Fibroblast of the aortic adventitia (primary cell): ENCODE measurements at regions not wholly inside any gene's neighbourhood (a gene's known extent, or its start where the extent isn't known, plus 50 kb on each side); places are given as distances from the start of the nearest gene placed in this dataset.

Source experiments
- DNase-seq: peaks from one replicate; pipeline ENCODE4 v3.0.0-alpha.2; 2010; ENCODE audit warnings: low read depth
- H3K4me3 ChIP-seq: 2 replicates; pipeline ENCODE4 v1.5.1; 2011; ENCODE audit warnings: low read depth, mild to moderate bottlenecking, control low read depth, low read length, moderate library complexity
- CTCF ChIP-seq: IDR thresholded peaks from 2 replicates; pipeline ENCODE4 v1.5.1; 2011; ENCODE audit warnings: mild to moderate bottlenecking, low read length, control low read depth, inconsistent platforms; ENCODE audit not compliant: insufficient read depth

GRCh38 chr9:90961375-90961774 is 159.8 kb downstream of the SYK start:
- H3K4me3 ChIP-seq = no peak overlapping the region
- peak; percentile 65 for DNase-seq
- TF ChIP-seq CTCF = no peak

GRCh38 chr9:90964101-90965020 is 162.7 kb downstream of the SYK start:
- peak; percentile 23 for TF ChIP-seq CTCF
- DNase-seq = peak; percentile 33
- no peak overlapping the region for H3K4me3 ChIP-seq

- no peak overlapping the region for H3K4me3 ChIP-seq
- TF ChIP-seq CTCF = no peak
- peak; percentile 21 for DNase-seq
These were observed 163.8 kb downstream of the SYK start for GRCh38 chr9:90965226-90966030.

- no peak overlapping the region for H3K4me3 ChIP-seq
- DNase-seq = no peak
- TF ChIP-seq CTCF = no peak
These were observed 164.3 kb downstream of the SYK start for GRCh38 chr9:90966031-90966290.

- peak; percentile 12 for DNase-seq
- no peak for TF ChIP-seq CTCF
- H3K4me3 ChIP-seq = no peak overlapping the region
These were observed 165.0 kb downstream of the SYK start for GRCh38 chr9:90966480-90967144.

GRCh38 chr9:90967145-90967538 is 165.5 kb downstream of the SYK start:
- no peak for TF ChIP-seq CTCF
- no peak for DNase-seq
- no peak overlapping the region for H3K4me3 ChIP-seq
